NT2/D1 (cell line): ENCODE measurements at regions not wholly inside any gene's neighbourhood (a gene's known extent, or its start where the extent isn't known, plus 50 kb on each side); places are given as distances from the start of the nearest gene placed in this dataset.

ENCODE experiments used
- SUZ12 ChIP-seq: IDR thresholded peaks from 2 replicates; pipeline ENCODE4 v1.6.1; 2011; ENCODE audit not compliant: insufficient read length, insufficient read depth; ENCODE audit errors: extremely low read depth
- YY1 ChIP-seq: IDR thresholded peaks from 2 replicates; pipeline ENCODE4 v1.6.1; 2011; ENCODE audit not compliant: insufficient read length, insufficient read depth

- TF ChIP-seq YY1 (no peak), SUZ12 (no peak)
Observed at GRCh38 chr15:31467361-31467760, 140.7 kb downstream of the KLF13 start.
